Gastroesophageal sphincter (tissue), 3 donors: ENCODE measurements at regions not wholly inside any gene's neighbourhood (a gene's known extent, or its start where the extent isn't known, plus 50 kb on each side); places are given as distances from the start of the nearest gene placed in this dataset.

ENCODE experiments used
- POLR2A ChIP-seq, 2 donors: fragments of 450-650 bp; IDR thresholded peaks; one replicate each; pipeline ENCODE4 v1.6.1; 2017; ENCODE audit warnings: antibody characterized with exemption in 2 of 2, mild to moderate bottlenecking in 2 of 2, moderate library complexity in 1 of 2
- POLR2AphosphoS5 ChIP-seq: sonication (generic); formaldehyde crosslinking; IDR thresholded peaks from one replicate; pipeline ENCODE4 v1.6.1; 2017; ENCODE audit warnings: antibody characterized with exemption
- TF ChIP-seq, protein P1 (sequence below), 4 experiments: fragments of 200-600 bp in 2 of 4; fragments of 450-650 bp in 2 of 4; sonication (generic) in 1 of 4; IDR thresholded peaks; one replicate each; pipeline ENCODE4 v1.5.1; 2017 to 2019; ENCODE audit warnings: antibody characterized with exemption in 4 of 4, mild to moderate bottlenecking in 2 of 4, moderate library complexity in 2 of 4

- TF ChIP-seq, protein P1, sequence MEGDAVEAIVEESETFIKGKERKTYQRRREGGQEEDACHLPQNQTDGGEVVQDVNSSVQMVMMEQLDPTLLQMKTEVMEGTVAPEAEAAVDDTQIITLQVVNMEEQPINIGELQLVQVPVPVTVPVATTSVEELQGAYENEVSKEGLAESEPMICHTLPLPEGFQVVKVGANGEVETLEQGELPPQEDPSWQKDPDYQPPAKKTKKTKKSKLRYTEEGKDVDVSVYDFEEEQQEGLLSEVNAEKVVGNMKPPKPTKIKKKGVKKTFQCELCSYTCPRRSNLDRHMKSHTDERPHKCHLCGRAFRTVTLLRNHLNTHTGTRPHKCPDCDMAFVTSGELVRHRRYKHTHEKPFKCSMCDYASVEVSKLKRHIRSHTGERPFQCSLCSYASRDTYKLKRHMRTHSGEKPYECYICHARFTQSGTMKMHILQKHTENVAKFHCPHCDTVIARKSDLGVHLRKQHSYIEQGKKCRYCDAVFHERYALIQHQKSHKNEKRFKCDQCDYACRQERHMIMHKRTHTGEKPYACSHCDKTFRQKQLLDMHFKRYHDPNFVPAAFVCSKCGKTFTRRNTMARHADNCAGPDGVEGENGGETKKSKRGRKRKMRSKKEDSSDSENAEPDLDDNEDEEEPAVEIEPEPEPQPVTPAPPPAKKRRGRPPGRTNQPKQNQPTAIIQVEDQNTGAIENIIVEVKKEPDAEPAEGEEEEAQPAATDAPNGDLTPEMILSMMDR (IDR thresholded peaks at IDR 0.05) = no peak
- TF ChIP-seq POLR2A (IDR thresholded peaks at IDR 0.05) = no peak
- no peak for TF ChIP-seq POLR2AphosphoS5
Observed at GRCh38 chr9:14961372-14962068, 51.3 kb upstream of the FREM1 start.
